Stimulated activated CD8-positive, alpha-beta memory T cell treated with anti-CD3 and anti-CD28 coated beads, Interleukin-4, amount 100 ng/mL, for 24 hours (primary cell): ENCODE measurements at regions not wholly inside any gene's neighbourhood (a gene's known extent, or its start where the extent isn't known, plus 50 kb on each side); places are given as distances from the start of the nearest gene placed in this dataset.
"Not testable (repeated sequence)": the region's sequence is repeated elsewhere in the genome, so short reads cannot be mapped to it uniquely, and the experiment has no call there.

Source experiments
- DNase-seq: peaks from one replicate; pipeline ENCODE4 v3.0.0-alpha.2; 2020; ENCODE audit warnings: low read depth

DNA sequence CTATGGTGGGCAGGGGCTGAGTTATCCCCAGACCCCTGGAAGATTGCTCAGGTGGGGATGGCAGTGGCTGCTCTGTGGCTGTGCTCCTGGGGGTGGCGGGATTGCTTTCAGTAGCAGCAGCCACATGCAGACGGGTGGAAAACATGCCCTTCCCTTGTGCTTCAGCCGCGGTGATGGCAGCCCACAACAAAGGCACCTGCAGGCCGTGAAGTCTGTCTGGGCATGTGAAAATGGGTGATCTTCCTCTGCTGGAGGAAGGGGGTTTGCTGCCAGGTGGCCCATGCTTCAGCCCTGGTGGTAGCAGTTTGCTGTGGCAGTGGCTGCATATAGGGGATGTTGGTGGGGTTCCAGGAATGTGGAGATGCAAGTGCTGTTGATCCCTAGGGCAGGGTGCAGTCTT, 326.2 kb upstream of the RGS6 start:
- DNase-seq = no peak

DNA sequence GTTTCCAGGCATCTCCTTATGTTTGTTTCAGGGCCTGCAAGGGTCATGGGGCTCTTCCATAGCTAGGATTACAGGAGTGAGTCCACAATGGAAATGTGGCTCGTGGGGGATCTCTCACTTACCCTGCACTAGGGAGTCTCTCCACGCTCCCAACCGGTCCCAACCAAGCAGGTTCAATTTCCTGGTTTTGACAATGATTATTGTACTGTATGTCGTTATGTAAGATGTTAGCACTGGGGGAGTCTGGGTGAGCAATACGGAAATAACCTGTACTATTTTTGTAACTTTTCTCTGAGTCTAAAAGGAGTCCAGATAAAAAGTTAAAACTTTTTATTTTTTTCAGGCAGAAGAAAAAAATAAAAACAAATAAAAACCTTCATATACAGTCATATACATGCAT, 325.7 kb upstream of the RGS6 start:
- DNase-seq = no peak

DNA sequence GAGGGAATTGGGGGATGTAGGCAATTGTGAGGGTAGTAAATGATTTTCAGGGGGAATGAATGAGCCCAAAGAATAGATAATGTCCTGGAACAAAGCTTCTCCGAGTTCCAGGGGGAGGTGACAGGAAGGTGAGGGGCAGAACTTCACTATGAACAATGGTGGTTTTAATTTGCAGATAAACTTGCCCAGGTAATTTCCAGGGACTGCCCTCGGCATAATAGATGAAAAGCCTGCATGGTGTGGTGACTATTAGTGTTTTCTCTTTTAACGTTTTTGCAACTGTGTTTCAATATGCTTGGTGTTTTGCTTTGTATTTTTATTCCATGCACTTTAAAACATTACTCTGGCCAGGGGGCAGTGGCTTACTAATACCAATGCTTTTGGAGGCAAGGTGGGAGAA, 325.2 kb upstream of the RGS6 start:
- no peak for DNase-seq

DNA sequence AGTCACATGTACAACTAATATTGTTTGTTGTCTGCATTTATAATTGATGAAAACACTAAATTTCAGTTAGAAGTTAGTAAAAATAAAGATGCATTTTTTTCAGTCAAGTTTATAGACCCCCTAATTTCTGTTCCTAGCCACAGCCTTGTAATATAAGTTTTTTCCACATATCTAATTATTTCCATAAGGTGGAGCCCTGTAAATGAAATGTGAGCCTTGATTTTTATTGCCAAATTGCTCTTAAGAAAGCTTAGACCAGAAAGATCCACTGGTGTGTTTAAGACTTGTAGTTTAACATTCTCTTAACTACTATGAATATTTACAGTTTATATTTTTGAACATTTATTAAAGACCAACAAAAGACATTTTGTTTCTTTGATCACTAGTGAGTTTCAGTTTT, 322.1 kb upstream of the RGS6 start:
- DNase-seq = no peak

DNA sequence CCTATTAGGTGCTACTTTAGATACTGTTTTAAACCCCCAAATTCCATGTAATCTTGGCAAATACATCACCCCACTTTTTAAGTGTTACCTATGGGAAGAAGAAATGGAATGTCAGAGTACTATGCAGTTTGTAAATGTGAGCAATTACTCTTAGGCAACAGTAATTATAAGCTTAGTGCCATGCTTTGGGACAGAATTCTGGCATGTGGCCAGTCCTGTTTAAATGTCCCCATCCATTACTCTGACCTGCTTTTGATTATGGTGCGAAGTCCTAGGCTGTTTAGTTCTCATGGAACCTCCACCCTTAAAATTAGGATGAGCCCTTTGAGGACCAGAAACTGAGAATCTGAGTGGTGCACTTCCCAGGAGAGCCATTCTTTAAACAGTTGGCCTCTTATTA, 321.4 kb upstream of the RGS6 start:
- DNase-seq = no peak

DNA sequence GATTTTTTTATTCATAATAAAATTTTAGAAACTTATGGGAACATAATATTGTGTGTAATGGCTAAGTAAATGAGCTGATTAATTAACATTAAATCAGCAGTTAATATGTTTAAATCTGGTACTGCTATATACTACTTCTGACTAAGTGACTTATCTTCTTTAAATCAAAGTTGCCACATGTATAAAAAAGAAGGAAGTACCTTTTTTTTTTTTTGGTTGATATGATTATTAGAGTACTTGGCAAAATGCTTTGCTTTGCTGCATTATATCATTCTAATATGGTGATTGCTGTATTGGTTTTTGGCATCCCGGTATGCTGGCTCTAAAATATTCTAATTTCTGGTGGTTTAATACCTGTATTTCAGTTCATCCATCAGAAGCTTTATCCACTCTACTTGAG, 319.1 kb upstream of the RGS6 start:
- DNase-seq = no peak

DNA sequence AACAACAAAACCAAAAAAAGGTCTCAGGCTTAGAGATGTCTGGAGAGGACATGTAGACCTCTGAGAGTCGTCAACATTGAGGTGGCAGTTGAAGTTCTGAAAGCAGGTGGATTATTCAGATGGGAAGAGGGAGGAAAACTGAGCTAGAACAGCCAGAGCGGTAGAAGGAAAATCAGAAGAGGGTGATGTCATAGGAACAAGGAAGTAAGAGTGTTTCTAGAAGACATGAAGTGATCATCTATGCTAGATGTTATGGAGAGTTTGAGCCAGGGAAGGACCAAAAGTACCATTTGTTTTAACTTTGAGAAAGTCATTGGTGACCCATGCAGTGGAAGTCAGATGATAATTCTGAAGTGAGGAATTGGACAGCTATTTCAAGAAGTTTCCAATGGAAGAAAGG, 316.2 kb upstream of the RGS6 start:
- DNase-seq = no peak

DNA sequence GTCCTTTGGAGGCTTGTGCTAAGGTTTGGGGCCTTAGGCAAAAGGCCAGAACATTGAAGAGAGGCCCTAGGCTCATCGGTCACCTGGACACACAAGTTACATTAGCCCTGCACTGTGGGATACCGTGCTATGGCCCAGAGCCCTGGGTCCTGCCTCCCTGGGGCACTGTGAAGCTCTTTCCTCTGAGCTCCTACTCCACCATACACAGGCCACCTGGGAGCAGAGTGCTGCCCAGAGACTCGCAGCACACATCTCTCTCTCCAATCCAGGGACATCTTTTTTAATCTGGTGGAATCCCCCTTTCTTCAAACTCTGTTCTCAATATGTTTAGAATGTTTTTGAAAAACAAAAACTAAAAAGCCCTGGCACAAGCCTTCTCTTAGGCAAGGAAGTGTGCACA, 314.2 kb upstream of the RGS6 start:
- no peak for DNase-seq

DNA sequence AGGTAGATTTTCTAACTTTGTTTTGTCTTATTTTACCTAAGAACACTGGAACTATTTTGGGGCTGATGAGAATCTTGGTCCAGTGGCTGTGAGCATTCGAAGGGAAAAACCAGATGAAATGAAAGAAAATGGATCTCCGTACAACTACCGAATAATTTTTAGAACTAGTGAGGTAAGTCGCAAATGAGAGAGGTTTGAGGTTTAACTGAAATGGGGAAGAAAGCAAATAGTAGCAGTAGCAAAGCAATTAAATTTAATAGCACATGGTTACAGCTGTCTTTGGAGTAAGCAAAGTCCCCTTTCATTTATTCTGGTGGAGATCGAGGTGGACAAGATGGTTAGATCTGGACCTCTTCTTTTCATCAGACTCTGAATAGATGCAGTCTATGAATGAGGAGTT, 313.5 kb upstream of the RGS6 start:
- DNase-seq = no peak

DNA sequence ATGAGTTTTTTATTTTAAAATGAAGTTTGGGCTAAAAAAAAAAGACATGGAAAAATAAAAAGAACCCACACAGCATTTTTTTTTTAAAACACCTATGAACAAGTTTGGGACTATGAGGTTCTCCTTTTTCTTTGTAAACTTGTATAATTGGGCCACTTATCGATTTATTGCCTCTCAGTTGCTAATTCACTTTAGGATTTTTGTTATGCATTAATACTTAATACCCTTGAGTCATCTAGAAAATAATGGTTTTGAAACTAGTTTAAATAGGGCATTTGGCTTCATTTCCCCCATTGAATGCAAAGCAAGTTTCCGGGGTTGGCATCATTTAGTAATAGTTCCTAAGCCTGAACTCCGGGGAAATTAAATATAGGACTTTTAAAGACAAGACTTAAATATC, 312.8 kb upstream of the RGS6 start:
- DNase-seq = no peak

DNA sequence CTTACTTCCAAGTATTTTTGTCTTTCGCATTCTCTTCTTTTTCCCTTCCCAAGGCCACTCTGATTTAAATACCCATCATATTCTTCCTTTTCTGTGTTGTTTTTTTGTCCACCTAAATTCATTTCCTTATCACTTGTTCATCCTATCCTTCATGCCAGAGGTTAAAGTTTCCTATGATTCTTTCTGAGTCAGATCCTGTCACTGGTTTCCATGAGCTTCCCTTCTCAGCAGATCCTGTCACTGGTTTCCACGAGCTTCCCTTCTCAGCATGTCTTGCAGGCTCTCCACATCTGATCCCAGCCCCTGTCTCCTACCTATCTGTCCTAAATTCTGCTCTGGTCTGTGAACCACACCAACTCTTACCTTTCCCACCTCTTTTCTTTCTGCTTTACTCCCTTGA, 311.8 kb upstream of the RGS6 start:
- DNase-seq = no peak

DNA sequence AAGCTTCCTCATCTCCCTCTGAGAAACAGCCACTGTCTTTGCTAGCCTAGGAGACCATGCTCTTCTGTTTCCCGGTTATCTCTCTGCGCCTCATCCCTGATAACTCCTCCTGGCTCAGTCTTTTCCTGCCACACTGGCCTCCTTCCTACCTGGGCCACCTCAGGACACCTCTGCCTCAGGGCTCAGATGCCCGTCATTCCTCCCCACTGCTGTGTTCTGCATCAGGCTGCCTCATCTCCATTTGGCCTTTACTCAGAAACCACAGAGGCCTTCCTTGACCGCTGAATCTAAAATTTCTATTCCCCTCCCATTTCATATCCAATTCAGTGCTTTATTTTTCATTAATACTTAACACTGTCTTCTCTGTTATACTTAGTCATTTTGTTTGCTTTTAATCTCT, 311.0 kb upstream of the RGS6 start:
- DNase-seq = no peak

DNA sequence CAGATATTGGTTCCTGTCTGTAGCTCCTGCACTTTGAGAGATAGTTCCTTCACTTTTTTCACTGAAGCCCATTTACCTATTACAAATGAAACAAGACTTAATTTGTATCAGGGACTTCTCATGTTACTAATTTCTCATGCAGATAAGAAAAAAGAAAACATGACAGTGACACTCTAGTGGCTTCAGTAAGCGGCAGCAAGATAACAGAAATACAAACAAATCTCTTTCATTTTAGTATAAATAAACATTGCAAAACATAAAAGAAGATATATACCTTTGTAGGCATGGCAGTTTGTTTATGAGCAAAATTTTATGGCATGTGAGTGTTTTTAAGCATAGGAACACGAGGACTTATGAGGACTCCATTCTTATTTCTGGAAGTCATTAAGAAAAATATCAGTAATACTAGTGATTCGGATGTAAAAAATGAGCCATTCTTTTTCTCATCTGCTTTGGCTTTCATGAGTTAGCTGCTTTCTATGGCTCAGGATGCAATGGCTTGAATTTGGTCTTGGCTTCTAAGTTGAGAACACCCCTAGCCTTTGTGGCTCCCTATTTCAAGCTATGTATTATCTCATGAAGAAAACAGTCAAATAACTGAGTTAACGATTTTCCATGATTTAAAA, 310.1 kb upstream of the RGS6 start:
- no peak for DNase-seq

DNA sequence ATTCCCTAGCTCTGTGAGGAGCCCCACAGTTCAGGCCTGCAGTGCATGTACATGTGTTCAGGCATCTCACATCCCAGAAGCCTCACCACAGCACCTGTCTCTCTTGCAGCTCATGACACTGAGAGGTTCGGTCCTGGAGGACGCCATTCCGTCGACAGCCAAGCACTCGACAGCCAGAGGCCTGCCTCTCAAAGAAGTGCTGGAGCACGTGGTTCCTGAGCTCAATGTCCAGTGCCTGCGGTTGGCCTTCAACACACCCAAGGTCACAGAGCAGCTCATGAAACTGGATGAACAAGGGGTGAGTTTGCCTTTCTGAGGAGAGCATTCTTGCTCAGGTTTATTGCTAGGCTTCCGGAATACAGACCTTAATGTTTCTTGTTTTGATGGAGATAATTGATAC, 308.3 kb upstream of the RGS6 start:
- no peak for DNase-seq

DNA sequence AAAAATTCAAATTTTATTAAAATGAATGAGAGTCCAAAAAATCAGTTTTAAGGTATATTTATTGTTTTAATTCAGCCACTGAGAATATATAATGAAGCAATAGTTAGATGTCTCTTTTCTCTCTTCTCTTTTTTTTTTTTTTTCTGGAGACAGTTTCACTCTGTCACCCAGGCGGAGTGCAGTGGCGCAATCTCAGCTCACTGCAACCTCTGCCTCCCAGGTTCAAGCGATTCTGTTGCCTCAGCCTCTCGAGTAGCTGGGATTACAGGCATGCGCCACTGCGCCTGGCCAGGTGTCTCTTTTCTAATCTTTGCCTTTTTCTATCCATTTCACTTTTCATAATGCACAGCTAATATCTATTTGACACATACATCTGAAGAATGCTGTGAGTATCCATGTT, 307.1 kb upstream of the RGS6 start:
- no peak for DNase-seq

DNA sequence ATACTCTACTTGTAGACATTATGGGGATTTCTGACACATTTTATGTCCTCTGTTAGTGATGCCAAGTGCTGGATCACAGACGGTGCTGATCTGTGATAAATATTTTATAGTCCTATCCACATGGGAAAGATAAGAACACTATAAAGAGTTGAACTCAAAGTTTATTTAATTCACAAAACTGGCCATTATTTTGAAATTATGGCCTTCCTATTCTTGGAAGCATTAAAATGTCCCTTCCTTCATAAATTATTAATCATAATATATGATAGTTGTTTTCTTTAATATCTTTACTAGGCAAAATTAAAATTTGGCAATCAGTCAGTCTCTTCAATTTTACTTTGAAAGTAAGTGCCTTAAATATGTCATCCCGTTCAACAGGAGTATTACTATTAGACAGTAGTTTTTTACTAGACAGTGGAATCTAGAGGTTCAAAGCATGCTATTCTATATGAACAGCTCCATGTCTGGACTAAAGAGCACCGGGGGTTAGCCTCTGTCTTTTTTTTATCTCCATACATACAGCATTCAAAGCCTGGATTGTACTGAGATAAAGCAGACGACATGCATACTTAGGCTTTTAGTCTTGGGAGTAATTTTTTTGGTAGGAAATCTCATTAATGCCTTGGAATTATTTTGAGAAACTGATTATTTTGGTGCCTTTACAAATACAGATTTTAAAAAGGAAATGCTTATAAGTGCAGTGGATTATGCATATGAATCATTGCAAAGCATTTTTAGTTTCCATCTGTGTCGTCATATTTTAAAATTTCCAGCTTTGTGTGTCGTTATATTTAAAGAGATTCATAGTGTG, 306.1 kb upstream of the RGS6 start:
- no peak for DNase-seq

DNA sequence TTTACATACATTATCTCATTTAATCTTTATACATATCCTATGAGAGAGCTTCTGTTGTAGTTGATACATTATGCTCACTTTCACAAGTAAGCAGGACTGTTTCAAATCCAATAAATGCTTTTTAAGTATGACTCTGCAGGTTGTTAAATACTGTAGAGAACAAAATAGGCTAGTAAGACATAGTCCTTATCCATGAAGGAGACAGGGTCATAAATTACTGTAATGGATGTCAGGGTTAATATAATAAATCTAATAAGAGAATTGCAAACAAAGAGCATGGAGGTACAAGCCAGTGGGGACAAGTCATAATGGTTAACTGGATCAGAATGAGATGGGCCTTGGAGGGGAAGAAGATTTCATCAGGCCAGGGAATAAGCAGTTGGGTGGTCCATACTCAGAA, 303.8 kb upstream of the RGS6 start:
- DNase-seq = no peak

DNA sequence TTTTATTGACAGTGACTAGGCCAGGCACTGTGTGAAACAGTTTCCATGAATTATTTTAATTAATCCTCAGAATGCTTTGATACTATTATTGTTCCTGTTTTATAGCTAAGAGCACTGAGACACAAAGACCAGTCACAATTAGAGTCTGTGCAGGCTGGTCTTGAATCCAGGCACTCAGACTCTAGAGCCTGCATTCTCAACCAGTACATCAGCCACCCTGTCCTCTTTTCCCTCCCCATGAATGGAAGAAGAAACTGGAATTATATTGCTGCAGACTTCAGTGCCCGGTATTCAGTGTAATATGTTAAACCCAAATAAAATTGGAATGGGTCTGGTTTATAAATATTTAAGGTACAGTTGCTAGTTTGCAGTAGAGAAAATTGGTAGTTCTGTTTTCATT, 303.0 kb upstream of the RGS6 start:
- no peak for DNase-seq

DNA sequence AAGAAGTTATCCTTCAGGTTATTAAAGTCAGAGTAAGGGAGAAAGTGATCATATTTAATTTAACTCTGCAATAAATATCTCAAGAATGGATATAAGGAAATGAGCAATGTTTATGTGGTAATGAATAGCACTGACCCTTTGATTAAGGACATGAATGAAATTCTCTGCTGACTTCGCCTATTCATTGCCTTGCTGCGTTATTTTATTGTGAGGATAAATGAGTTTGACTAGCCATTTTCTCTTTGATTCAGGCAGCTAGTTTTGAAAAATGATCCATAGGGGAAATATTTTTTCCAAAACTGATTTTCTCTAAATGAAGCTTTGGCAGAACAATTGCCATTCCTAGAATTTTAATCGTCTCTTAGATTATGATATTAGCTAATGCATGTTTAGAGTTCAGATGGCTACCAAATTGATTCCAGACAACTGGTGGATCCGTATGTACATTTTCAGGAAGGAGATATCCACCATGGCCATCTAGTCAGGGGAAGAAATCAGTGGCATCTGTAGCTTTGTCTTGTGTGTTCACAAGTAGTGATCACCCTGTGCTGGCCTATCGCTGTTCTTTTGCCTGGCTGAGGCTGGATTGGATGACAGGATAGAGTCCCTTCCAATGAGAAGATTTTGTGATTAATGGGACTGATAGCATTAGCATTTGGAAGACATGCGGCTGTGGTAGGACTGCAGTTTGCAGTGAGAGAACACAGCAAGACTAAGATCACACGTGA, 302.3 kb upstream of the RGS6 start:
- DNase-seq = no peak

DNA sequence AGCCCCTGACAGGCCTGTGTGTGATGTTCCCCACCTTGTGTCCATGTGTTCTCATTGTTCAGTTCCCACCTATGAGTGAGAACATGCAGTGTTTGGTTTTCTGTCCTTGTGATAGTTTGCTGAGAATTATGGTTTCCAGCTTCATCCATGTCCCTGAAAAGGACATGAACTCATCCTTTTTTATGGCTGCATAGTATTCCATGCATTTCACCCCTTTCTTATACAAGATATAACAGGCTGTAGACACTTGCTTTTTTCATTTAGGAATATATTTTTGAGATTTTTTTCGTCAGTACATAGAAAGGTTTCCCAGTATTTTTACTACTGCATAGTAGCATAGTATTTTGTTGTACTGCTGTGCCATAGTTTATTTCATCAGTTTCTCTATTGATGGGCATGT, 301.2 kb upstream of the RGS6 start:
- not testable (repeated sequence) for DNase-seq

DNA sequence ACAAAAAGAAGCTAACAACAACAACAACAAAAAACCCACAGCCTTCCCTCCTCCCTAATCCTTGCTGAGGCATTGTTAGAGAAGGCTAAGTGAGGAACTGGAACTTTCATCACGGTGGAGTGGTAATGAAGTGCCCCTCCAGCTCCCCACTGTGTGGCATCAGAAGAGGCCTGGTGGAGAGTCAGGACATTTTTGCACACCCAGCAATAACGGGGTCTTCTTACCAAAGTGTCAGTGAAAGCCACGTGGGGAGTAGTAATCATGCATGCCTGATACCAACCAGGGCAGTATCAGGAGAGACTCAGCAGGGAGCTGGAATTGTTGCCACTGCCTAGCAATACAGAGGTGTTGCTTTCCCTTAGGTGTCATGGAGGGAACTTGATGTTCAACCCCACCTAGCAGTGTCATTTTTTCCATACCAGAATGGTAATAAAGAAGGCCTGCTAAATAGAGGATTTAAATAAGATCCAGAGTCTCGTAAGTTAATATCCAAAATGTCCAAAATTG, 299.7 kb upstream of the RGS6 start:
- no peak for DNase-seq

DNA sequence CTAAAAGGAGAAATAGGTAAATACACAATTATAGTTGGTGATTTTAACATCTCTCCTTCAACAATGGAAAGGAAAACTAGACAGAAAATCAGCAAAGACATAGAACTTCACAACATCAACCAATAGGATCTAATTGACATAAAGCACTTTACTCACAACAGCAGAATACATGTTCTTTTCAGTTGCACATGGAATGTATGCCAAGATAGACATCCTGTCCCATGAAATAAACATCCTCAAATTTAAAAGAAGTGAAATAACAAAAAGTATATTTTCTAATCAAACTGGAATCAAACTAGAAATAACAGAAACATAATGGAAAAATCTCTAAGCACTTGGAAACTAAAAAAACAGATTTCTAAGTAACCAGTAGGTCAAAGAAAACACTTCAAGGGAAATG, 296.2 kb upstream of the RGS6 start:
- no peak for DNase-seq

DNA sequence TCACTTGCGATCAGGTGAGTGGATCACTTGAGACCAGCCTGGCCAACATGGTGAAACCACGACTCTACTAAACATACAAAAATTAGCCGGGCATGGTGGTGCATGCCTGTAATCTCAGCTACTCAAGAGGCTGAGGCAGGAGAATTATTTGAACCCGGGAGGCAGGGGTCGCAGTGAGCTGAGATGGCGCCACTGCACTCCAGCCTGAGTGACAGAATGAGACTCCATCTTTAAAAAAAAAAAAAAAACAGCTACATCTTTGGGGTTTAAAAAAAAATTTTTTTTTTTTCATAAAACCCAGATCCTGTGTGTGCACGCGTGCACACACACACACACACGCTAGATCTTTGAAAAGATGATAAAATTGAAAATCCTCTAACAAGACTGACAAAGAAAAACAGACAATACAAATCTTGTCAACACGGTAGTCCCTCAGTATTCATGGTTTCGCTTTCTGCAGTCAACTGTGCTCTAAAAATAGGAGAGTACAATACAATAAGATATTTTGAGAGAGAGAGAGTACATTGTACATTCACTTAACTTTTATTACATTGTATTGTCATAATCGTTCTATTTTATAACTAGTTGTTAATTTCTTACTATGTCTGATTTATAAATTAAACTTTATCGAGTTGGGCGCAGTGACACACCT, 295.3 kb upstream of the RGS6 start:
- no peak for DNase-seq
